Right atrium auricular region (tissue), 2 donors: ENCODE measurements at regions not wholly inside any gene's neighbourhood (a gene's known extent, or its start where the extent isn't known, plus 50 kb on each side); places are given as distances from the start of the nearest gene placed in this dataset.

Experiments
- DNase-seq: peaks from one replicate; pipeline ENCODE4 v3.0.0-alpha.2; 2019; ENCODE audit warnings: low spot score
- H3K27ac ChIP-seq, 2 donors: fragments of 200-600 bp; sonication (generic); 1 replicate in 1 of 2; 2 replicates in 1 of 2; pipeline ENCODE4 v1.5.1; 2016 to 2019
- H3K27me3 ChIP-seq, 2 donors: fragments of 200-600 bp; sonication (generic); one replicate each; pipeline versions ENCODE4 v1.5.1 to v1.6.0; 2017 to 2019
- H3K36me3 ChIP-seq: fragments of 200-600 bp; sonication (generic); one replicate; pipeline ENCODE4 v1.5.1; 2016
- H3K4me1 ChIP-seq, 2 donors: fragments of 200-600 bp; sonication (generic); one replicate each; pipeline versions ENCODE4 v1.5.1 to v1.6.0; 2017 to 2019
- H3K4me3 ChIP-seq, 2 donors: fragments of 200-600 bp; sonication (generic); 1 replicate in 1 of 2; 2 replicates in 1 of 2; pipeline ENCODE4 v1.5.1; 2017 to 2019; ENCODE audit warnings: mild to moderate bottlenecking in 1 of 2, moderate library complexity in 1 of 2
- H3K9me3 ChIP-seq, 2 donors: fragments of 200-600 bp; sonication (generic); one replicate each; pipeline ENCODE4 v1.5.1; 2019
- TF ChIP-seq, protein P1 (sequence below), 2 donors: fragments of 200-600 bp; sonication (generic); IDR thresholded peaks; one replicate each; pipeline ENCODE4 v1.5.1; 2019; ENCODE audit warnings: antibody characterized with exemption in 2 of 2

DNA sequence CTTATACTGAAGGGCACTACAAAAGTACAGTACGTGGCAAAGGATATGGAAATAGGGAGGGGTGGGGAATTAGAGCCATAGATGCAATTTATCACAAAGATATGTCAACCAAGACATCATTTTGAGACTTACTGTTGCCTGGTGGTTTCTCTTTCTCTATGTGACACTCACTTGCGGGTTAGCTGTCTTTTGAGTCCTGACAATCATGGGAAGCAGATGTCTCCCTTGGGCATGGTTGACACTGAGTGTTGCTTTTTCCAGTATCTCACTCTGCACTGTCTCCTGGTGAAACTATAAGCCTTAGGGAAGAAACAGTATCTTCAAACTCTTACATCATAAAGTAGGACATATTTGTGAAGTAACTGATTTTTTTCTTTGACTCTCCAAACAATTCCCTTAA, 383.5 kb upstream of the LCORL start:
- Histone ChIP-seq H3K9me3 (no peaks in the 10 kb centered on the region), H3K27ac (no peak overlapping the region), H3K36me3 (no peaks in the 10 kb centered on the region), H3K4me1 (no peaks in the 10 kb centered on the region), H3K27me3 (no peaks in the 10 kb centered on the region), H3K4me3 (no peak overlapping the region)
- TF ChIP-seq, protein P1, sequence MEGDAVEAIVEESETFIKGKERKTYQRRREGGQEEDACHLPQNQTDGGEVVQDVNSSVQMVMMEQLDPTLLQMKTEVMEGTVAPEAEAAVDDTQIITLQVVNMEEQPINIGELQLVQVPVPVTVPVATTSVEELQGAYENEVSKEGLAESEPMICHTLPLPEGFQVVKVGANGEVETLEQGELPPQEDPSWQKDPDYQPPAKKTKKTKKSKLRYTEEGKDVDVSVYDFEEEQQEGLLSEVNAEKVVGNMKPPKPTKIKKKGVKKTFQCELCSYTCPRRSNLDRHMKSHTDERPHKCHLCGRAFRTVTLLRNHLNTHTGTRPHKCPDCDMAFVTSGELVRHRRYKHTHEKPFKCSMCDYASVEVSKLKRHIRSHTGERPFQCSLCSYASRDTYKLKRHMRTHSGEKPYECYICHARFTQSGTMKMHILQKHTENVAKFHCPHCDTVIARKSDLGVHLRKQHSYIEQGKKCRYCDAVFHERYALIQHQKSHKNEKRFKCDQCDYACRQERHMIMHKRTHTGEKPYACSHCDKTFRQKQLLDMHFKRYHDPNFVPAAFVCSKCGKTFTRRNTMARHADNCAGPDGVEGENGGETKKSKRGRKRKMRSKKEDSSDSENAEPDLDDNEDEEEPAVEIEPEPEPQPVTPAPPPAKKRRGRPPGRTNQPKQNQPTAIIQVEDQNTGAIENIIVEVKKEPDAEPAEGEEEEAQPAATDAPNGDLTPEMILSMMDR (IDR thresholded peaks at IDR 0.05): no peak
- no peak for DNase-seq

DNA sequence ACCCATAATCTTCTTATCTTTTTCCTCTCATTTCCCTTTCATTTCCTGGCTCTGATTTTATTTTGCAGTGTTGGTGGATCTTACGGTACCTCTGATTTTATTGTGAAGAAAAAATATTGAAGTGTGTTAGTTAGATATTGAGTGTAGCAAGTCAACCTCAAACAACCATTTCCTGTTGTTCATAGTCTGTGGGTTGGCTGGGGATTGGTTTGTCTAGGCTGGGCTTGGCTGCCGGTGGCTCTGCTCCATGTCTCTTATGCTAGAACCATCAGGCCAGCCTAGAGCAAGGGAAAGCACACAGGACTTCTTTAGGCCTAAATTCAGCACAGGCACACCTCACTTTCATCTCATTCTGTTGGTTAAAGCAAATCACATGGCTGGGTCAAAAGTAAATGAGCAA, 383.1 kb upstream of the LCORL start:
- no peaks in the 10 kb centered on the region for H3K4me1 ChIP-seq
- H3K27me3 ChIP-seq: no peaks in the 10 kb centered on the region
- no peak overlapping the region for H3K27ac ChIP-seq
- H3K36me3 ChIP-seq: no peaks in the 10 kb centered on the region
- H3K4me3 ChIP-seq: no peak overlapping the region
- no peaks in the 10 kb centered on the region for H3K9me3 ChIP-seq
- DNase-seq: no peak
- TF ChIP-seq, protein P1 (IDR thresholded peaks at IDR 0.05): no peak

DNA sequence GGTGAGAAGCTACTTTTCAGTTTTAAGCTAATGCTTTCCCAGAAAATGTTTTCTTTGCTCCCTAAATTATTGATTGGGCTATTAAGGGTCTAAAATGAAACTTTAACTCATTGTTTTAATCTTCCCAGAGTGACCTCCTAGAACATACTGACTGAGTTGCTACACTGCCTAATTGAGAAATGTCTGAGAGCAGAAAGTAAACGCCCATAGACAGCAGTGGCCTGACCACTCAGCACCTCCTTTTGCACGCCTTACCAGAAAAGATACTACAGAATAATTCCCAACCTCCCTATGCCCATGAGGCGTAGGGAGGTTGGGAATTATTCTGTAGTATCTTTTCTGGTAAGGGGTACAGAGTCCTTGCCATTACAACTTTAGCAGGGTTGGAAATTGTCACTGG, 381.8 kb upstream of the LCORL start:
- no peak overlapping the region for H3K4me3 ChIP-seq
- no peaks in the 10 kb centered on the region for H3K27me3 ChIP-seq
- H3K9me3 ChIP-seq: no peaks in the 10 kb centered on the region
- TF ChIP-seq, protein P1 (IDR thresholded peaks at IDR 0.05): no peak
- H3K27ac ChIP-seq: no peak overlapping the region
- no peaks in the 10 kb centered on the region for H3K4me1 ChIP-seq
- no peak for DNase-seq
- H3K36me3 ChIP-seq: no peaks in the 10 kb centered on the region

DNA sequence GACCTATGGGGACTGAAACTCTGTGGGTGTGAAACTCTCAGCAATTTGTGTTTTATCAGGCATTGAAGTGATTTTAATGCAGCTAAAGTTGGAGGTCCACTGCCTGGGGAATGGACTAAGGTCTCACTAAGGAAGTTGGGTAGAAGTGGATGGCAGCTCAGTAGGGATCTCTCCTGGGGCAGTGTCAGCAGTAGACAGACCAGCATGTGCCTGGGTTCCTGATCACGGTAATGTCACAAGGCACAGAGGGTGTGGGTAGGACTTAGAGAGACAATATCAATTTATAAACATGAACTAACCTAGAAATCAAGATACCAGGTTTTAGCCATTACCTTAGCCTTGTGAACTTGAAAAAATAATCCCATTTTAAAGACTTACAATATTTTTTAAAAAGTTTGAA, 380.3 kb upstream of the LCORL start:
- no peak overlapping the region for H3K4me3 ChIP-seq
- TF ChIP-seq, protein P1 (IDR thresholded peaks at IDR 0.05): no peak
- no peak for DNase-seq
- no peaks in the 10 kb centered on the region for H3K9me3 ChIP-seq
- no peak overlapping the region for H3K27ac ChIP-seq
- no peaks in the 10 kb centered on the region for H3K36me3 ChIP-seq
- no peaks in the 10 kb centered on the region for H3K27me3 ChIP-seq
- H3K4me1 ChIP-seq: no peaks in the 10 kb centered on the region

DNA sequence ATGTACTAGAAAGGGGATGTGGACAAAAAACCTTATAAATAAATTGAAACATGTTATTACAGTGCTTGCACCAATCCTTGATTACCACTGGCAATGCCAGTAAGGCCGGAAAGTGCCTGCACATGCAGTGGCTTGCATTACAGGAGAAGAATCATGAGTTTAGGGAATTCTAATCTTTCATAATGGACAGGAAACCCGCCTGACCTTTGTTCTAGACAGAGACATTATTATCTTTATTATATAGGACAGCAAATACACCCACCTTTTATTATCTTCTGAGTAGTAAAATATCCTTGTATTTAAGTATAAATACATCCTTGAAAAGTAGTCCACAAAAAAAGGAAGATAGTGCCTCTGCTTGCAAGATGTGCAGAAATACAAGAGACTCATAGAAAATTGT, 379.9 kb upstream of the LCORL start:
- no peaks in the 10 kb centered on the region for H3K27me3 ChIP-seq
- no peaks in the 10 kb centered on the region for H3K4me1 ChIP-seq
- no peaks in the 10 kb centered on the region for H3K9me3 ChIP-seq
- H3K27ac ChIP-seq: no peak overlapping the region
- H3K36me3 ChIP-seq: no peaks in the 10 kb centered on the region
- TF ChIP-seq, protein P1 (IDR thresholded peaks at IDR 0.05): no peak
- no peak overlapping the region for H3K4me3 ChIP-seq
- no peak for DNase-seq

DNA sequence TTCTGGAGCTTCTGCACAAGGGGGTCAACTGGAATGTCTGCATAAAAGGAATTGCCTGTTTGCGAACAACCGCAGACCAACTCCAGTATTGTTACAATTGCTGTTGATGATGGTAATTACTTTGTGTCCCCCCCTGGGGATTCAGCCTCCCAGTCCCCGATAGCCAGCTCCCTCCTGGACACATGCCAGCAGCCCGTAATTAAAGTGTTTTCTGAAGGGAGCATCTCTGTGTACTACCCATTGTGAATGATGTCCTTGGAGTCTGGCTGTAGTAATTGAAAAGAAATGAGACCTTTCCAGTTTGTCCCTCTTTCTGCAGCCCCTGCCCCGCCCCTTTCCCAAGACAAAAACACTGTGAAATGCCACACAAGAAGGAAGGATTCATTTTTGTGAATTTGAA, 377.1 kb upstream of the LCORL start:
- Histone ChIP-seq H3K4me3 (no peak overlapping the region), H3K4me1 (no peaks in the 10 kb centered on the region), H3K27me3 (no peaks in the 10 kb centered on the region), H3K27ac (no peak overlapping the region), H3K36me3 (no peaks in the 10 kb centered on the region), H3K9me3 (no peaks in the 10 kb centered on the region)
- TF ChIP-seq, protein P1 (IDR thresholded peaks at IDR 0.05): no peak
- DNase-seq: no peak
